IMR-90 (cell line): ENCODE measurements at regions not wholly inside any gene's neighbourhood (a gene's known extent, or its start where the extent isn't known, plus 50 kb on each side); places are given as distances from the start of the nearest gene placed in this dataset.

Source experiments
- BHLHE40 ChIP-seq: fragments of 150-350 bp; IDR thresholded peaks from 2 replicates; pipeline ENCODE4 v1.6.1; 2016; ENCODE audit warnings: mild to moderate bottlenecking, low read depth, low read length
- CEBPB ChIP-seq: IDR thresholded peaks from 2 replicates; pipeline ENCODE4 v1.6.1; 2012; ENCODE audit warnings: low read depth, low read length, improper control_type of control experiment
- CHD1 ChIP-seq: IDR thresholded peaks from 2 replicates; pipeline ENCODE4 v1.6.1; 2012; ENCODE audit warnings: low read depth, low read length, improper control_type of control experiment
- FOS ChIP-seq: fragments of 150-350 bp; IDR thresholded peaks from 2 replicates; pipeline ENCODE4 v1.6.1; 2016; ENCODE audit warnings: low read depth, low read length
- MAFK ChIP-seq: IDR thresholded peaks from 2 replicates; pipeline ENCODE4 v1.6.1; 2012; ENCODE audit warnings: low read depth, low read length, improper control_type of control experiment
- MAZ ChIP-seq: IDR thresholded peaks from 2 replicates; pipeline ENCODE4 v1.6.1; 2012; ENCODE audit warnings: low read depth, mild to moderate bottlenecking, low read length, improper control_type of control experiment, moderate library complexity, borderline replicate concordance
- POLR2A ChIP-seq: IDR thresholded peaks from 2 replicates; pipeline ENCODE4 v1.6.1; 2012; ENCODE audit warnings: mild to moderate bottlenecking, low read depth, low read length
- RAD21 ChIP-seq: IDR thresholded peaks from 2 replicates; pipeline ENCODE4 v1.6.1; 2012; ENCODE audit warnings: low read length, improper control_type of control experiment
- RCOR1 ChIP-seq: IDR thresholded peaks from 2 replicates; pipeline ENCODE4 v1.6.1; 2012; ENCODE audit warnings: mild to moderate bottlenecking, low read length, improper control_type of control experiment; ENCODE audit not compliant: insufficient replicate concordance
- RFX5 ChIP-seq: IDR thresholded peaks from 2 replicates; pipeline ENCODE4 v1.8.0; 2012; ENCODE audit warnings: low read depth, mild to moderate bottlenecking, low read length, moderate library complexity
- SMC3 ChIP-seq: fragments of 150-350 bp; IDR thresholded peaks from 2 replicates; pipeline ENCODE4 v1.6.1; 2016; ENCODE audit warnings: low read depth, mild to moderate bottlenecking, antibody characterized with exemption, low read length, moderate library complexity
- TF ChIP-seq, protein P1 (sequence below): conservative IDR thresholded peaks from 2 replicates; pipeline ENCODE4 v1.5.1; 2012; ENCODE audit warnings: mild to moderate bottlenecking, low read depth, low read length, improper control_type of control experiment
- TF ChIP-seq, protein P2 (sequence below): fragments of 150-350 bp; IDR thresholded peaks from 2 replicates; pipeline ENCODE4 v1.6.1; 2017; ENCODE audit warnings: mild to moderate bottlenecking, antibody characterized with exemption, low read length, low read depth
- TF ChIP-seq, protein P3 (sequence below): fragments of 150-350 bp; IDR thresholded peaks from 2 replicates; pipeline ENCODE4 v1.6.1; 2016; ENCODE audit warnings: low read depth, mild to moderate bottlenecking, low read length, moderate library complexity, borderline replicate concordance

DNA sequence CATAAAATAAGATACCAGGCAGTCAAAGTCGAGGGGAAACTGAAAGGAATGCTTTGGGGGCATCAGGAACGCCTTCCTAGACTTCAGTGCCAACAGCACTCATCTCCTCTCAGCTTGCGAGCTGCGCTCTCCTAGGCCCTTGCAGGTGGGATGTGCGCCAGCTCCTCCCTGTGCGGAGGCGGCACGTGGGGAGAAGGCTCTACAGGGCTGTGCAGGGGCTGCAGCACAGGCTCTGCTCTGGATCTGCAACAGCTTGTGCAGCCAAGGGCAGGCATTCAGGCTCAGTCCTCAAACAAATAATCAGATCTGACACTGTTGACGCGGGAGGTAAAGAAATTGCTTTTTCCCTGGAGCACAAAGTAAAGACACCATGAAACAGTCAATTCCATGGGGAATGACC lies 144.8 kb downstream of the TTLL2 start:
- TF ChIP-seq, protein P1, sequence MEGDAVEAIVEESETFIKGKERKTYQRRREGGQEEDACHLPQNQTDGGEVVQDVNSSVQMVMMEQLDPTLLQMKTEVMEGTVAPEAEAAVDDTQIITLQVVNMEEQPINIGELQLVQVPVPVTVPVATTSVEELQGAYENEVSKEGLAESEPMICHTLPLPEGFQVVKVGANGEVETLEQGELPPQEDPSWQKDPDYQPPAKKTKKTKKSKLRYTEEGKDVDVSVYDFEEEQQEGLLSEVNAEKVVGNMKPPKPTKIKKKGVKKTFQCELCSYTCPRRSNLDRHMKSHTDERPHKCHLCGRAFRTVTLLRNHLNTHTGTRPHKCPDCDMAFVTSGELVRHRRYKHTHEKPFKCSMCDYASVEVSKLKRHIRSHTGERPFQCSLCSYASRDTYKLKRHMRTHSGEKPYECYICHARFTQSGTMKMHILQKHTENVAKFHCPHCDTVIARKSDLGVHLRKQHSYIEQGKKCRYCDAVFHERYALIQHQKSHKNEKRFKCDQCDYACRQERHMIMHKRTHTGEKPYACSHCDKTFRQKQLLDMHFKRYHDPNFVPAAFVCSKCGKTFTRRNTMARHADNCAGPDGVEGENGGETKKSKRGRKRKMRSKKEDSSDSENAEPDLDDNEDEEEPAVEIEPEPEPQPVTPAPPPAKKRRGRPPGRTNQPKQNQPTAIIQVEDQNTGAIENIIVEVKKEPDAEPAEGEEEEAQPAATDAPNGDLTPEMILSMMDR, result no peak
- TF ChIP-seq SMC3 (no peak), POLR2A (no peak), RFX5 (no peak), MAFK (no peak), BHLHE40 (no peak), CEBPB (no peak), FOS (no peak), CHD1 (no peak), RCOR1 (no peak), MAZ (no peak), RAD21 (no peak)
- TF ChIP-seq, protein P2, sequence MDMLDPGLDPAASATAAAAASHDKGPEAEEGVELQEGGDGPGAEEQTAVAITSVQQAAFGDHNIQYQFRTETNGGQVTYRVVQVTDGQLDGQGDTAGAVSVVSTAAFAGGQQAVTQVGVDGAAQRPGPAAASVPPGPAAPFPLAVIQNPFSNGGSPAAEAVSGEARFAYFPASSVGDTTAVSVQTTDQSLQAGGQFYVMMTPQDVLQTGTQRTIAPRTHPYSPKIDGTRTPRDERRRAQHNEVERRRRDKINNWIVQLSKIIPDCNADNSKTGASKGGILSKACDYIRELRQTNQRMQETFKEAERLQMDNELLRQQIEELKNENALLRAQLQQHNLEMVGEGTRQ, result no peak
- TF ChIP-seq, protein P3, sequence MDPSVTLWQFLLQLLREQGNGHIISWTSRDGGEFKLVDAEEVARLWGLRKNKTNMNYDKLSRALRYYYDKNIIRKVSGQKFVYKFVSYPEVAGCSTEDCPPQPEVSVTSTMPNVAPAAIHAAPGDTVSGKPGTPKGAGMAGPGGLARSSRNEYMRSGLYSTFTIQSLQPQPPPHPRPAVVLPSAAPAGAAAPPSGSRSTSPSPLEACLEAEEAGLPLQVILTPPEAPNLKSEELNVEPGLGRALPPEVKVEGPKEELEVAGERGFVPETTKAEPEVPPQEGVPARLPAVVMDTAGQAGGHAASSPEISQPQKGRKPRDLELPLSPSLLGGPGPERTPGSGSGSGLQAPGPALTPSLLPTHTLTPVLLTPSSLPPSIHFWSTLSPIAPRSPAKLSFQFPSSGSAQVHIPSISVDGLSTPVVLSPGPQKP, result no peak
